Fibroblast of lung (primary cell): ENCODE measurements at regions not wholly inside any gene's neighbourhood (a gene's known extent, or its start where the extent isn't known, plus 50 kb on each side); places are given as distances from the start of the nearest gene placed in this dataset.
"Not testable (repeated sequence)": the region's sequence is repeated elsewhere in the genome, so short reads cannot be mapped to it uniquely, and the experiment has no call there.

Source experiments
- DNase-seq, 2 donors: peaks; one replicate each; pipeline versions ENCODE4 v3.0.0 to v3.0.0-alpha.2; 2010; ENCODE audit warnings: low read depth in 2 of 2
- H2AFZ ChIP-seq: 2 replicates; pipeline ENCODE4 v1.5.1; 2012; ENCODE audit warnings: low read length, control low read depth, inconsistent platforms
- H3K27ac ChIP-seq: 2 replicates; pipeline ENCODE4 v1.5.1; 2011; ENCODE audit warnings: low read length, control low read depth; ENCODE audit not compliant: insufficient read depth
- H3K27me3 ChIP-seq: 2 replicates; pipeline ENCODE4 v1.5.1; 2011; ENCODE audit warnings: mild to moderate bottlenecking, low read length; ENCODE audit not compliant: control insufficient read depth, insufficient read depth
- H3K36me3 ChIP-seq: 2 replicates; pipeline ENCODE4 v1.5.1; 2011; ENCODE audit warnings: low read length; ENCODE audit not compliant: control insufficient read depth, insufficient read depth
- H3K4me1 ChIP-seq: 2 replicates; pipeline ENCODE4 v1.5.1; 2011; ENCODE audit warnings: low read length; ENCODE audit not compliant: control insufficient read depth, insufficient read depth; ENCODE audit errors: extremely low read depth
- H3K4me2 ChIP-seq: 2 replicates; pipeline ENCODE4 v1.5.1; 2011; ENCODE audit warnings: low read length, control low read depth; ENCODE audit not compliant: insufficient read depth; ENCODE audit errors: extremely low read depth
- H3K4me3 ChIP-seq, 4 experiments: fragments of 200-600 bp in 1 of 4; sonication (generic) in 1 of 4; replicated peaks in 1 of 4; 2 replicates each; pipeline ENCODE4 v1.5.1; 2011 to 2016; ENCODE audit warnings: low read length in 4 of 4, low read depth in 3 of 4, mild to moderate bottlenecking in 3 of 4, control low read depth in 2 of 4, inconsistent platforms in 1 of 4, mixed read lengths in 1 of 4; ENCODE audit not compliant: insufficient read depth in 1 of 4; ENCODE audit errors: control extremely low read depth in 1 of 4
- H3K79me2 ChIP-seq: 2 replicates; pipeline ENCODE4 v1.5.1; 2012; ENCODE audit warnings: mild to moderate bottlenecking, low read length, inconsistent platforms; ENCODE audit not compliant: control insufficient read depth, insufficient read depth
- H3K9ac ChIP-seq: 2 replicates; pipeline ENCODE4 v1.5.1; 2011; ENCODE audit warnings: mild to moderate bottlenecking, low read length, control low read depth; ENCODE audit not compliant: insufficient read depth
- H3K9me3 ChIP-seq: 2 replicates; pipeline ENCODE4 v1.5.1; 2012; ENCODE audit warnings: low read depth, low read length; ENCODE audit not compliant: control insufficient read depth, insufficient read depth
- H4K20me1 ChIP-seq: 2 replicates; pipeline ENCODE4 v1.5.1; 2011; ENCODE audit warnings: low read length; ENCODE audit not compliant: control insufficient read depth, insufficient read depth; ENCODE audit errors: extremely low read depth
- CTCF ChIP-seq, 2 donors: IDR thresholded peaks in 1 of 2; conservative IDR thresholded peaks in 1 of 2; 1 replicate in 1 of 2; 2 replicates in 1 of 2; pipeline ENCODE4 v1.5.1; 2011 to 2012; ENCODE audit warnings: low read length in 2 of 2, control low read depth in 1 of 2, inconsistent platforms in 1 of 2, low read depth in 1 of 2, mild to moderate bottlenecking in 1 of 2
- EZH2 ChIP-seq: IDR thresholded peaks from 2 replicates; pipeline ENCODE4 v1.5.1; 2012; ENCODE audit warnings: low read length, control low read depth, mild to moderate bottlenecking; ENCODE audit errors: missing control alignments

DNA sequence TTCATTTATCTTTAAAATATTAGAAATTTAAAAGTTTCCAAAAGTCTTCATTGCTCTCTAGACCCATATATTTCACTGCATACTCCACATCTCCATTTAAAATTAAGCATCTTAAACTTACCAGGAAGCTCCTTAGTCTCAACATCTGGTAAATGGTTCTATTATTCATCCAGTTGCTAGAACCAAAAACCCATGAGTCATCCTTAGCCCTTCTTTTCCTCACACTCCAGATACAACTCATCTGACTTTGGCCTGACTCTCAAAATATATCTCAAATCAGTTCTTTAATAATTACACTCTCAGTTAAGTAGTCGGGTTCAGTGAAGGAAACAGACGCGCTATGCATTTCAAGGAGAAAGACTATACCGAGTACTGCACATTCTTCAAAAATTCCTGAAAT lies 110.2 kb upstream of the COX7C start:
- Histone ChIP-seq H2AFZ (no peak overlapping the region), H3K36me3 (no peaks in the 10 kb centered on the region), H3K9ac (no peak overlapping the region), H3K27me3 (no peaks in the 10 kb centered on the region), H3K4me1 (no peaks in the 10 kb centered on the region), H3K27ac (no peak overlapping the region), H3K4me3 (no peak overlapping the region), H3K79me2 (no peaks in the 10 kb centered on the region), H3K4me2 (no peak overlapping the region), H4K20me1 (no peaks in the 10 kb centered on the region), H3K9me3 (no peaks in the 10 kb centered on the region)
- no peak for DNase-seq
- TF ChIP-seq EZH2 (no peak), CTCF (conservative IDR thresholded peaks at IDR 0.05 in 1 of 2, IDR thresholded peaks at IDR 0.05 in 1 of 2; ENCODE audit: low read depth in 1 of 2, low read length in 2 of 2) (no peak)

DNA sequence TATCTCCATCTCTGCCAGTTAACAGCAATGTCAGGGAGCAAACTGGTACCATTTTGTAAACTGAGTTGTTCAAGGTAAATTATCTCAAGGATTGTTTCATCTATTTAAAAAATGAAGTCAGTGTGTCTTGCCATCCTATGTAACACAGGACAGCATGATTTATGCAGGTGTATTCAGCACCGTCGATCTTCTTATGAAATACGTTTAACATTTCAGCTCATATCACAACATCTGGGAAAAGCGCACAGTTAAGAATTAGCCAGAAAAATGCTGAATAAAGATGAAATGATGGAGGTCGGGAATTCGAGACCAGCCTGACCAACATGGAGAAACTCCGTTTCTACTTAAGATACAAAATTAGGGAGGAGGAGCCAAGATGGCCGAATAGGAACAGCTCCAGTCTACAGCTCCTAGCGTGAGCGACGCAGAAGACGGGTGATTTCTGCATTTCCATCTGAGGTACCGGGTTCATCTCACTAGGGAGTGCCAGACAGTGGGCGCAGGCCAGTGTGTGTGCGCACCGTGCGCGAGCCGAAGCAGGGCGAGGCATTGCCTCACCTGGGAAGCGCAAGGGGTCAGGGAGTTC lies 107.3 kb upstream of the COX7C start:
- not testable (repeated sequence) for H3K4me2 ChIP-seq, H2AFZ ChIP-seq, DNase-seq, H3K4me1 ChIP-seq, H3K9me3 ChIP-seq, H3K27me3 ChIP-seq, H3K36me3 ChIP-seq, H3K79me2 ChIP-seq, H3K9ac ChIP-seq, H3K4me3 ChIP-seq, H3K27ac ChIP-seq, H4K20me1 ChIP-seq

DNA sequence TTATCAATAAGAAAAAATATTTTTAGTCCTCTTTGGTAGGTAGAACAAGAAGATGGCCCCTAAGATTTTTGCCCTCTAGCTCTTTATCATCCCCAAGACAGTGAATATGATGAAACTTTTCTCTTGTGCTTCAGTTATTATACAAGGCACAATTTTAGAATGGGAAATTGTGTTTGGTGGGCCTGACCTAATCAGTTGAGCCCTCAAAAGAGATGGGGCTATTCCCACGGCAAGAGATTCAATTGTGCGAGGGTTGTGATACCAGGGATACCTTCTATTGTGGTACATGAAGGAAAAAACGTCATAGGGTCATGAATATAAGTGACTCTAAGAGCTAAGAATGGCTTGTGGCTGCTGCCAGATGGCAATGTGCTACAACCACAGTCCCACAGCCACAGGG lies 94.0 kb upstream of the COX7C start:
- Histone ChIP-seq H3K9me3 (no peaks in the 10 kb centered on the region), H3K4me1 (no peaks in the 10 kb centered on the region), H3K4me2 (no peak overlapping the region), H3K79me2 (no peaks in the 10 kb centered on the region), H3K9ac (no peak overlapping the region), H4K20me1 (no peaks in the 10 kb centered on the region), H3K4me3 (no peak overlapping the region), H3K27me3 (no peaks in the 10 kb centered on the region), H2AFZ (no peak overlapping the region), H3K36me3 (no peaks in the 10 kb centered on the region), H3K27ac (no peak overlapping the region)
- TF ChIP-seq EZH2 (no peak), CTCF (conservative IDR thresholded peaks at IDR 0.05 in 1 of 2, IDR thresholded peaks at IDR 0.05 in 1 of 2; ENCODE audit: low read depth in 1 of 2, low read length in 2 of 2) (no peak)
- no peak for DNase-seq
